ENCODE measurements at regions not wholly inside any gene's neighbourhood (a gene's known extent, or its start where the extent isn't known, plus 50 kb on each side); places are given as distances from the start of the nearest gene placed in this dataset.

DNA sequence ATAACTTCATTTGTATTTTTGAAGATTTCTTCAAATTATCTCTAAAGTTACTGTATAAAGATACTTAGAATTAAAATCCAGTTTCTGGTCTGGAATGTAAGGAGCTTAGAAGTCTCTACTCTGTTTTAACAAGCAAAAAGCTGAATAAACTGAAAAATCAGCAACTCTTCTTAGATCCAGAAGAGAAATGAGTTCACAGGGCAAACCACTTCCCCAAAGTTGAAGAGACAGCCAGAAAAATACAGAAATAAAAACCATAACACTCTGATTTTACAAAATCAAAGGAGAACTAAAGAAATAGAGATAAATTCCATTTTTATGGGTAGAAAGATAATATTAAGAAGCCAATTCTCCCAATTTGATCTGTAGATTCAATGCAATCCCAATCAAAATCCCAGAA is 1166.8 kb downstream of the ADGRL3 start:
- no peak for DNase-seq (ENCODE audit: low read depth)
- no peak overlapping the region for H3K4me3 ChIP-seq (ENCODE audit: low read depth, low read length)
- TF ChIP-seq CTCF (IDR thresholded peaks at IDR 0.05; ENCODE audit: control insufficient read depth, extremely low read depth, insufficient read depth), result no peak

DNA sequence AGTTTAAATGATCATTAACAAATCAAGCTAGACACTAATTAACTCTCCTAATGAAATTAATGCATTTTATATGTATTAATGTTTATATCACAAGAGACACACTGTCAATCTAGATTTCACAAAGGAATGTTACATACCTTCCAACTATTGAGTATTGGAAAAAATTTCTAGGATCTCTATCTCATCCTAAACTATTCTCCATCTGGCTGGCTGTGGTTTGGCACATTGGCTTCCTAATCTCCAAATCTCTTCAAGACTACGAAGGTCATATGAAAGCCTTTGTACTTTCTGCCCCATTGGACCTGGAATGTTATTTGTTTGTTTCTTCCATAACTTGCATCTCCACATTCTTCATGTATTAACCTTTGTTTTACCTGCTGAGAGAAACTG is 1160.0 kb downstream of the ADGRL3 start:
- TF ChIP-seq CTCF (IDR thresholded peaks at IDR 0.05; ENCODE audit: control insufficient read depth, extremely low read depth, insufficient read depth), result no peak
- no peak for DNase-seq (ENCODE audit: low read depth)
- H3K4me3 ChIP-seq (ENCODE audit: low read depth, low read length), result no peak overlapping the region

- TF ChIP-seq CTCF (IDR thresholded peaks at IDR 0.05; ENCODE audit: control insufficient read depth, extremely low read depth, insufficient read depth), result no peak
- DNase-seq (ENCODE audit: low read depth), result no peak
- H3K4me3 ChIP-seq (ENCODE audit: low read depth, low read length), result no peak overlapping the region
Measured at GRCh38 chr4:62359441-62360155, 1159.5 kb downstream of the ADGRL3 start.

- DNase-seq (ENCODE audit: low read depth), result no peak
- no peak for TF ChIP-seq CTCF (IDR thresholded peaks at IDR 0.05; ENCODE audit: control insufficient read depth, extremely low read depth, insufficient read depth)
- H3K4me3 ChIP-seq (ENCODE audit: low read depth, low read length), result no peak overlapping the region
Measured at GRCh38 chr4:62344915-62345314, 1144.8 kb downstream of the ADGRL3 start.

DNA sequence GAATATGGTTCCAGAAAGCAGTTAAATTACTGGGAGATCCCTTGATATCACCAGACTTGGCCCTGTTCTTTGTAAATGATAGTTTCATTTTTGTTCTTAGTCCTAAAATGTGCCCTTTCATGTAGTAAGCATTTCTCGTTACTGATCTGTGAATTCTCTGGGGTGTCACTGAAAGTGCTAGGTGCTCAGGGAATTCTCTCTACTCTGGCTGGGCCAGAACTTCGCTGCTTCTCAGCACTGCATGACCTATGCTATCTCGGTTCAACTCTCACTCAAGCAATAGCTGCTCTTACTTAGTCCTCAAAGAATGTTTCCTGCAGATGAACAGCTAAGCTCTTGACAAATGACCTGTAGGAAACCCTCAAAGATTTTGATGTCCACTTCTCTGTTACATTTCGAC is 1144.3 kb downstream of the ADGRL3 start:
- TF ChIP-seq CTCF (IDR thresholded peaks at IDR 0.05; ENCODE audit: control insufficient read depth, extremely low read depth, insufficient read depth), result no peak
- no peak for DNase-seq (ENCODE audit: low read depth)
- no peak overlapping the region for H3K4me3 ChIP-seq (ENCODE audit: low read depth, low read length)

- no peak for TF ChIP-seq CTCF (IDR thresholded peaks at IDR 0.05; ENCODE audit: control insufficient read depth, extremely low read depth, insufficient read depth)
- no peak for DNase-seq (ENCODE audit: low read depth)
- no peak overlapping the region for H3K4me3 ChIP-seq (ENCODE audit: low read depth, low read length)
Measured at GRCh38 chr4:62342346-62342745, 1142.2 kb downstream of the ADGRL3 start.

DNA sequence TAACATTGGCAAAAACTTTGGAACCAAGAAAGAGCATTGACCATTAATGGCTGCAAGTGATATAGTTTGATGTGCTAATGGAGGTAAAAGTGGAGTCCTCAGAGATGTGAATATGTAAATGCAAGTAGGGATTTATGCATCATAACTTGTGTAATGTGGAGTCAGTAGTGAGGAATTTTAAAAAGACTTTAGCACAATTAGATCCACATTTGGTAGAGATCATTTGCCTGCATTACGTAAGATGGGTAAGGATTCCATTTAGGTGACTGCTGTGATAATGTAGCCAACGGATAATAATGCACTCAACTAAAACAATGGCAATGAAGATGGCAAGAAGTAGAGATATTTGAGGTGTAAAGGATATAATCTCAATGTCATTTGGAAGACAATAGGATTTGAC is 1128.4 kb downstream of the ADGRL3 start:
- no peak for DNase-seq (ENCODE audit: low read depth)
- TF ChIP-seq CTCF (IDR thresholded peaks at IDR 0.05; ENCODE audit: control insufficient read depth, extremely low read depth, insufficient read depth), result no peak
- no peak overlapping the region for H3K4me3 ChIP-seq (ENCODE audit: low read depth, low read length)
